H1 (cell line): ENCODE measurements at regions not wholly inside any gene's neighbourhood (a gene's known extent, or its start where the extent isn't known, plus 50 kb on each side); places are given as distances from the start of the nearest gene placed in this dataset.

Source experiments
- CHD1 ChIP-seq: IDR thresholded peaks from 2 replicates; pipeline ENCODE4 v1.6.1; 2012; ENCODE audit warnings: low read depth, low read length, improper control_type of control experiment
- CHD2 ChIP-seq: IDR thresholded peaks from 2 replicates; pipeline ENCODE4 v1.6.1; 2012; ENCODE audit warnings: low read length, improper control_type of control experiment
- CTCF ChIP-seq, 3 experiments: IDR thresholded peaks; 1 replicate in 2 of 3; 2 replicates in 1 of 3; pipeline versions ENCODE4 v1.5.1 to v1.6.1; 2011; ENCODE audit warnings: low read length in 3 of 3, mild to moderate bottlenecking in 3 of 3, inconsistent platforms in 2 of 3, low read depth in 1 of 3, moderate library complexity in 1 of 3; ENCODE audit not compliant: insufficient read depth in 1 of 3; ENCODE audit errors: control extremely low read depth in 1 of 3
- EP300 ChIP-seq, 2 experiments: IDR thresholded peaks; 1 replicate in 1 of 2; 2 replicates in 1 of 2; pipeline ENCODE4 v1.6.1; 2011 to 2012; ENCODE audit warnings: low read depth in 2 of 2, low read length in 2 of 2, mild to moderate bottlenecking in 2 of 2, borderline replicate concordance in 1 of 2, inconsistent platforms in 1 of 2, moderate library complexity in 1 of 2
- GABPA ChIP-seq: IDR thresholded peaks from 2 replicates; pipeline ENCODE4 v1.6.1; 2011; ENCODE audit warnings: mild to moderate bottlenecking, low read length, moderate library complexity, borderline replicate concordance; ENCODE audit not compliant: insufficient read depth
- KDM1A ChIP-seq: fragments of 200-600, 300-600 bp; sonication (generic); IDR thresholded peaks from 2 replicates; pipeline ENCODE4 v1.7.1; 2016; ENCODE audit warnings: mild to moderate bottlenecking, low read length, borderline replicate concordance
- POLR2A ChIP-seq, 2 experiments: IDR thresholded peaks; 1 replicate in 1 of 2; 2 replicates in 1 of 2; pipeline ENCODE4 v1.6.1; 2011; ENCODE audit warnings: low read depth in 2 of 2, low read length in 2 of 2, mild to moderate bottlenecking in 2 of 2; ENCODE audit errors: control extremely low read depth in 1 of 2
- POLR2AphosphoS5 ChIP-seq: IDR thresholded peaks from 2 replicates; pipeline ENCODE4 v1.6.1; 2011; ENCODE audit warnings: low read depth, low read length
- TAF1 ChIP-seq: IDR thresholded peaks from 2 replicates; pipeline ENCODE4 v1.6.1; 2011; ENCODE audit warnings: mild to moderate bottlenecking, low read depth, low read length
- TEAD4 ChIP-seq: IDR thresholded peaks from 2 replicates; pipeline ENCODE4 v1.6.1; 2012; ENCODE audit warnings: low read depth, low read length, inconsistent platforms, mixed read lengths
- USF2 ChIP-seq: IDR thresholded peaks from 2 replicates; pipeline ENCODE4 v1.6.1; 2011; ENCODE audit warnings: low read length, improper control_type of control experiment

- TF ChIP-seq KDM1A (no peak), POLR2A (IDR thresholded peaks at IDR 0.05; ENCODE audit: control extremely low read depth in 1 of 2, low read depth in 2 of 2, low read length in 2 of 2) (no peak), CTCF (IDR thresholded peaks at IDR 0.05; ENCODE audit: control extremely low read depth in 1 of 3, insufficient read depth in 1 of 3, low read depth in 1 of 3, low read length in 3 of 3) (no peak), TAF1 (no peak), CHD2 (no peak), EP300 (IDR thresholded peaks at IDR 0.05; ENCODE audit: borderline replicate concordance in 1 of 2, low read depth in 2 of 2, low read length in 2 of 2) (no peak), USF2 (no peak), GABPA (no peak), POLR2AphosphoS5 (no peak), CHD1 (no peak), TEAD4 (no peak)
Observed at GRCh38 chr14:61877035-61877390, 114.8 kb downstream of the SNAPC1 start.
